Endothelial cell of umbilical vein (primary cell): ENCODE measurements at regions not wholly inside any gene's neighbourhood (a gene's known extent, or its start where the extent isn't known, plus 50 kb on each side); places are given as distances from the start of the nearest gene placed in this dataset.
A peak's percentile ranks its signal among the peaks of the same experiment; 100 is the strongest.

Experiments used
- BruUV-seq: library from RNA; stranded (reverse); fragments of 400-500 nt; replicated peaks from 2 replicates; lab custom pipeline; 2021; lab: Mats Ljungman, UMichigan
- CTCF ChIA-PET: fragments of 300-600, 350-600 bp; sonication (Branson Sonifier 250); formaldehyde crosslinking; loops from one replicate; lab custom pipeline; 2021; ENCODE audit warnings: antibody characterized with exemption, inconsistent platforms; lab: Charles Lee
- POLR2A ChIA-PET: fragments of 300-600, 350-600 bp; sonication (Branson Sonifier 250); formaldehyde crosslinking; loops from one replicate; lab custom pipeline; 2021; ENCODE audit warnings: antibody characterized with exemption, inconsistent platforms; lab: Charles Lee
- DNase-seq: peaks from one replicate; pipeline ENCODE4 v3.0.0-alpha.2; 2011; ENCODE audit warnings: low read depth, low spot score
- FAIRE-seq: peaks from 2 replicates; lab custom pipeline; 2011; peaks lifted over from hg19 to GRCh38; lab: Jason Lieb, UNC
- H2AFZ ChIP-seq: 2 replicates; pipeline ENCODE4 v1.6.0; 2012; ENCODE audit warnings: low read depth, low read length, control low read depth, inconsistent platforms
- H3K27ac ChIP-seq: 2 replicates; pipeline ENCODE4 v1.5.1; 2011; ENCODE audit warnings: low read depth, mild to moderate bottlenecking, control low read depth, low read length, moderate library complexity; ENCODE audit not compliant: insufficient read depth
- H3K27me3 ChIP-seq, 2 experiments: 2 replicates each; pipeline versions ENCODE4 v1.6.0 to v1.6.1; 2011; ENCODE audit warnings: low read length in 2 of 2, mixed read lengths in 1 of 2; ENCODE audit not compliant: control insufficient read depth in 2 of 2, insufficient read depth in 2 of 2
- H3K36me3 ChIP-seq, 2 experiments: 2 replicates in 1 of 2; 3 replicates in 1 of 2; pipeline ENCODE4 v1.5.1; 2011; ENCODE audit warnings: low read length in 2 of 2, mild to moderate bottlenecking in 1 of 2, moderate library complexity in 1 of 2; ENCODE audit not compliant: control insufficient read depth in 2 of 2, insufficient read depth in 2 of 2; ENCODE audit errors: extremely low read depth in 1 of 2
- H3K4me1 ChIP-seq: 3 replicates; pipeline ENCODE4 v1.5.1; 2011; ENCODE audit warnings: mild to moderate bottlenecking, low read length; ENCODE audit not compliant: control insufficient read depth, insufficient read depth; ENCODE audit errors: extremely low read depth
- H3K4me2 ChIP-seq: 2 replicates; pipeline ENCODE4 v1.6.1; 2011; ENCODE audit warnings: low read length, control low read depth, mixed read lengths; ENCODE audit not compliant: insufficient read depth
- H3K4me3 ChIP-seq, 3 experiments: fragments of 200-600 bp in 1 of 3; sonication (generic), shearing (Covaris generic) in 1 of 3; replicated peaks in 1 of 3; 2 replicates each; pipeline ENCODE4 v1.5.1; 2011 to 2016; ENCODE audit warnings: control low read depth in 3 of 3, low read length in 3 of 3, mild to moderate bottlenecking in 2 of 3, inconsistent platforms in 1 of 3, low read depth in 1 of 3, moderate library complexity in 1 of 3; ENCODE audit not compliant: insufficient read depth in 1 of 3
- H3K79me2 ChIP-seq: 2 replicates; pipeline ENCODE4 v1.6.0; 2012; ENCODE audit warnings: low read length, inconsistent platforms; ENCODE audit not compliant: control insufficient read depth, insufficient read depth
- H3K9ac ChIP-seq: replicated peaks from 2 replicates; pipeline ENCODE3; 2011; ENCODE audit warnings: low read length, control low read depth; ENCODE audit not compliant: insufficient read depth; ENCODE audit errors: extremely low read depth
- H3K9me1 ChIP-seq: replicated peaks from 3 replicates; pipeline ENCODE4 v1.6.0; 2011; ENCODE audit warnings: mild to moderate bottlenecking, low read length; ENCODE audit not compliant: control insufficient read depth, insufficient read depth; ENCODE audit errors: extremely low read depth
- H3K9me3 ChIP-seq: replicated peaks from 2 replicates; pipeline ENCODE4 v1.5.1; 2012; ENCODE audit warnings: low read length, inconsistent platforms; ENCODE audit not compliant: control insufficient read depth, insufficient read depth
- H4K20me1 ChIP-seq: replicated peaks from 2 replicates; pipeline ENCODE3; 2011; ENCODE audit warnings: mild to moderate bottlenecking, low read length; ENCODE audit not compliant: control insufficient read depth, insufficient read depth; ENCODE audit errors: extremely low read depth
- CTCF ChIP-seq, 2 donors: IDR thresholded peaks; 1 replicate in 1 of 2; 2 replicates in 1 of 2; pipeline ENCODE4 v1.5.1; 2011; ENCODE audit warnings: low read length in 2 of 2, mild to moderate bottlenecking in 2 of 2, moderate library complexity in 2 of 2, control low read depth in 1 of 2, inconsistent platforms in 1 of 2, low read depth in 1 of 2; ENCODE audit not compliant: insufficient read depth in 1 of 2; ENCODE audit errors: extremely low read depth in 1 of 2
- EZH2 ChIP-seq: IDR thresholded peaks from 2 replicates; pipeline ENCODE4 v1.6.1; 2012; ENCODE audit warnings: borderline replicate concordance, low read depth, mild to moderate bottlenecking, moderate library complexity, low read length, inconsistent platforms; ENCODE audit not compliant: severe bottlenecking
- FOS ChIP-seq: IDR thresholded peaks from 2 replicates; pipeline ENCODE4 v1.6.1; 2011; ENCODE audit warnings: mild to moderate bottlenecking, low read length, moderate library complexity, borderline replicate concordance; ENCODE audit not compliant: insufficient read depth
- GATA2 ChIP-seq: IDR thresholded peaks from 2 replicates; pipeline ENCODE4 v1.7.0; 2011; ENCODE audit warnings: low read depth, mild to moderate bottlenecking, moderate library complexity, mixed read lengths, low read length; ENCODE audit not compliant: insufficient read length, insufficient read depth
- JUN ChIP-seq: IDR thresholded peaks from 2 replicates; pipeline ENCODE4 v1.6.1; 2011; ENCODE audit warnings: borderline replicate concordance, low read depth; ENCODE audit not compliant: insufficient read length, insufficient read depth
- MYC ChIP-seq: IDR thresholded peaks from one replicate; pipeline ENCODE4 v1.6.1; 2011; ENCODE audit warnings: mild to moderate bottlenecking, low read depth, low read length
- dilution Hi-C: fragments of 300-500 bp; cut with MboI; formaldehyde crosslinking; loops from one replicate; pipeline ENCODE4 v1.15.0; 2019; ENCODE audit warnings: low sequenced_read_pairs; ENCODE audit not compliant: extremely low pct_ligation_motif_present
- intact Hi-C: fragments of 100-400 bp; cut with micrococcal nuclease; formaldehyde crosslinking; loops from one replicate; pipeline ENCODE4 v1.10.0; 2022
- TF ChIP-seq, protein P1 (sequence below): IDR thresholded peaks from 2 replicates; pipeline ENCODE4 v1.6.1; 2011; ENCODE audit not compliant: insufficient read depth, insufficient read length

GRCh38 chr4:180057299-180057721 lies 2185.9 kb upstream of the TENM3 start:
- CTCF ChIA-PET, result no interaction called here
- Histone ChIP-seq H3K9me3 (no peaks in the 10 kb centered on the region), H3K36me3 (no peaks in the 10 kb centered on the region), H3K27ac (no peak overlapping the region), H2AFZ (no peak overlapping the region), H3K79me2 (no peaks in the 10 kb centered on the region), H3K9me1 (no peaks in the 10 kb centered on the region), H3K4me2 (no peak overlapping the region), H3K9ac (no peak overlapping the region), H3K4me1 (no peaks in the 10 kb centered on the region), H3K27me3 (peaks cover 12 to 30% of the 10 kb centered on the region in 2 experiments), H3K4me3 (no peak overlapping the region), H4K20me1 (no peaks in the 10 kb centered on the region)
- POLR2A ChIA-PET, result no interaction called here
- no peak for FAIRE-seq
- no peak for TF ChIP-seq FOS
- TF ChIP-seq EZH2, result no peak
- TF ChIP-seq GATA2, result no peak
- TF ChIP-seq MYC, result no peak
- TF ChIP-seq, protein P1, sequence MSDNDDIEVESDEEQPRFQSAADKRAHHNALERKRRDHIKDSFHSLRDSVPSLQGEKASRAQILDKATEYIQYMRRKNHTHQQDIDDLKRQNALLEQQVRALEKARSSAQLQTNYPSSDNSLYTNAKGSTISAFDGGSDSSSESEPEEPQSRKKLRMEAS, result no peak
- intact Hi-C loops (no loop called here), dilution Hi-C loops (no loop called here)
- DNase-seq, result no peak
- BruUV-seq, result no TSS peak

DNA sequence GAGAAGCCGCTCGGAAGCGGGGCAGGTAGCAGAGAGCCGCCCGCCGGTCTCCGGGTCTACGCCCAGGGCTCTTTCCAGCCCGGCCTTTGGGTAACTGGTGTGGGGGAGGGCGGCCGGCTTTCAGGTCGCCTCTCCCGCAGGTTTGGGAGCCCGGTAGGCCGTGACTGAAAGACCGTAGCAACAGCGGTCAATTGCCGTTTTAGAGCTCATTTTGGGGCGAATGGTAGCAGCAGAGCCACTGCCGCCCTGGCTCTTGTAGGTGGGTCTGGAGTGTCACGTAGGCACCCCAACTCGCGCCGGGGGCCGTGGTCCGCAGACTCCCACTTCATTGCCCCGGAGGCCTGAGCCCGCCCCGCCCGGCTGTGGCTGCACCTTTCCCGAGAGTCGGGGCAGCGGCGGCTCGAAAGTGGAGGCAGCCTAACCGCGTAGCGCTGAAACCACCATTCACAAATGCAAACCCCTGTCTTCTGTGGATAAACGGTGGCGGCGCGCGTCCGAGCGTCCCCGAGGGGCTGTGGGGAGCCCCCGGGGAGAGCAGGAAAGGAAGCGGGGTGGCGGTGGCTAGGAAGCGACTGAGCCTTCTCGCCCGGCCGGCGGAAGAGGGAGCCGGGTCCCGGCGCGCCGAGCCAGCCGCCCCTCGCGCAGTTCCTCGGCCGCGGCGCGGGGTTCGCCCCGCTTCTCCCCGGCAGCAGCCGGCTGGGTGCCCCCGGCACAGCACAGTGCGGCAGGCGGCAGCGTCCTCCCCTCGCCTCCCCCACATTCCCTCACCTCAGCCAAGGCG lies 2185.1 kb upstream of the TENM3 start:
- Histone ChIP-seq H3K4me2 (peak overlapping the region; percentile 36), H3K27me3 (peaks cover 12 to 30% of the 10 kb centered on the region in 2 experiments), H3K27ac (no peak overlapping the region), H3K36me3 (no peaks in the 10 kb centered on the region), H3K9ac (no peak overlapping the region), H3K4me1 (no peaks in the 10 kb centered on the region), H3K9me1 (no peaks in the 10 kb centered on the region), H4K20me1 (no peaks in the 10 kb centered on the region), H3K79me2 (no peaks in the 10 kb centered on the region), H3K9me3 (no peaks in the 10 kb centered on the region), H2AFZ (peak overlapping the region; percentile 33), H3K4me3 (peak overlapping the region in 1 of 3 experiments; percentile 16)
- POLR2A ChIA-PET, result no interaction called here
- no peak for TF ChIP-seq MYC
- no peak for TF ChIP-seq JUN
- TF ChIP-seq EZH2, result peak; percentile 37
- TF ChIP-seq CTCF (IDR thresholded peaks at IDR 0.05; ENCODE audit: extremely low read depth in 1 of 2, insufficient read depth in 1 of 2, low read depth in 1 of 2, low read length in 2 of 2), result no peak
- TF ChIP-seq, protein P1, result no peak
- dilution Hi-C loops, result no loop called here
- BruUV-seq, result no TSS peak
- FAIRE-seq, result no peak
- DNase-seq, result no peak
- intact Hi-C loops, result no loop called here
- CTCF ChIA-PET, result no interaction called here
